GM21526 (cell line): ENCODE measurements at regions not wholly inside any gene's neighbourhood (a gene's known extent, or its start where the extent isn't known, plus 50 kb on each side); places are given as distances from the start of the nearest gene placed in this dataset.
"Not testable (repeated sequence)": the region's sequence is repeated elsewhere in the genome, so short reads cannot be mapped to it uniquely, and the experiment has no call there.

Experiments
- ATAC-seq: cut with Tn5 transposase; IDR thresholded peaks from one replicate; pipeline ENCODE4 v1.9.1; 2021; ENCODE audit warnings: moderate library complexity; ENCODE audit not compliant: unreplicated experiment, low FRiP score

GRCh38 chr7:92925876-92926696 is 89.7 kb upstream of the CDK6 start:
- ATAC-seq, result no peak

- ATAC-seq, result no peak
Measured at GRCh38 chr7:92924800-92925199, 88.4 kb upstream of the CDK6 start.

- no peak for ATAC-seq
Measured at GRCh38 chr7:92917230-92917629, 80.9 kb upstream of the CDK6 start.

GRCh38 chr7:92916770-92917224 is 80.4 kb upstream of the CDK6 start:
- ATAC-seq, result no peak

GRCh38 chr7:92915348-92915747 is 79.0 kb upstream of the CDK6 start:
- no peak for ATAC-seq

GRCh38 chr7:92914645-92915044 is 78.3 kb upstream of the CDK6 start:
- no peak for ATAC-seq

- no peak for ATAC-seq
Measured at GRCh38 chr7:92913849-92914248, 77.5 kb upstream of the CDK6 start.

GRCh38 chr7:92910976-92911375 is 74.6 kb upstream of the CDK6 start:
- ATAC-seq, result no peak

- ATAC-seq, result no peak
Measured at GRCh38 chr7:92909686-92910475, 73.5 kb upstream of the CDK6 start.

GRCh38 chr7:92904244-92905131 is 68.1 kb upstream of the CDK6 start:
- ATAC-seq, result peak; percentile 99

GRCh38 chr7:92898798-92899197 is 62.4 kb upstream of the CDK6 start:
- no peak for ATAC-seq

- ATAC-seq, result not testable (repeated sequence)
Measured at GRCh38 chr7:92894857-92895256, 58.5 kb upstream of the CDK6 start.

GRCh38 chr7:92889081-92889480 is 52.7 kb upstream of the CDK6 start:
- no peak for ATAC-seq
